GM18507 (cell line): ENCODE measurements at regions not wholly inside any gene's neighbourhood (a gene's known extent, or its start where the extent isn't known, plus 50 kb on each side); places are given as distances from the start of the nearest gene placed in this dataset.
"Not testable (repeated sequence)": the region's sequence is repeated elsewhere in the genome, so short reads cannot be mapped to it uniquely, and the experiment has no call there.

Source experiments
- DNase-seq: peaks from one replicate; pipeline ENCODE4 v3.0.0; 2011; ENCODE audit warnings: low read depth; ENCODE audit not compliant: insufficient read length; ENCODE audit errors: extremely low spot score
- FAIRE-seq: peaks from 2 replicates; lab custom pipeline; 2011; peaks lifted over from hg19 to GRCh38; lab: Jason Lieb, UNC

DNA sequence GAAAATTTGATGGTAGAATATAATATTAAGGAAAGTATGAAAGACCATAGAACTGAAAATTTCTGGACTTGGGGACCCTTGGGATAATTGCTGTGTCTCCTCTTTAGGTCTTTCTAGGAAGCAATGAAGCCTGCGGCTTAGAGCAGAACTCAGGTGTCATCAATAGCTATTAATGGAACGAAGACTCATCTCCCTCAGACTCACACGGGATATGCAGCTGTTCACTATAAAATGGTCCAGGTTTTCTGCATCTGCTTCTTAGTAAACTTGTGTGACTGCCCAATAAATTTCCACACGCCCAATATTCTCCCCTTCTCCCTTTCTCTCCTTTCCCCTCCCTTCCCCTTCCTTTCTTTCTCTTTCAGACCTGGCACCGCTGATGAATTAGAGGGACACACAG, 392.5 kb downstream of the HLX start:
- FAIRE-seq (no peak), DNase-seq (no peak)

- no peak for DNase-seq
- no peak for FAIRE-seq
These were observed 393.7 kb downstream of the HLX start for GRCh38 chr1:221272940-221273339.

DNA sequence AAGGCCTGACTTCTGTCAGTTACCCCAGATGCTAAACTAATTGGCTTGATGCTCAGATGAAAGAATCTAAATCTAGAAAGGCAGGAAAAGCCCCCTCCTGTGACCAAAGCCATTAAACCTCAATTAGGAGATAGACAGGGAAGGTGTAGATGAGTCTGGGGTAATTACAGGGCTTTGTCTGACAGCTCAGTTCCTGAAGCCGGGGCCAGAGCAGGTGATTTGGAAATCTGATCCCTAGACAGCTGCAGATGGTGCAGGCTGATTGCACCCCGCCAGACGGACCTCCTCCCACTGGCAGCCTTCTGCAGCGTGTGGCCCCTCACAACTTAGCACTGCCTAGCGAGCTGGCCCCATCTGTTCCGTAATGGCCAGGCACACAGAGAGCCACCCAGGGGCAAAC, 395.1 kb downstream of the HLX start:
- no peak for FAIRE-seq
- no peak for DNase-seq

DNA sequence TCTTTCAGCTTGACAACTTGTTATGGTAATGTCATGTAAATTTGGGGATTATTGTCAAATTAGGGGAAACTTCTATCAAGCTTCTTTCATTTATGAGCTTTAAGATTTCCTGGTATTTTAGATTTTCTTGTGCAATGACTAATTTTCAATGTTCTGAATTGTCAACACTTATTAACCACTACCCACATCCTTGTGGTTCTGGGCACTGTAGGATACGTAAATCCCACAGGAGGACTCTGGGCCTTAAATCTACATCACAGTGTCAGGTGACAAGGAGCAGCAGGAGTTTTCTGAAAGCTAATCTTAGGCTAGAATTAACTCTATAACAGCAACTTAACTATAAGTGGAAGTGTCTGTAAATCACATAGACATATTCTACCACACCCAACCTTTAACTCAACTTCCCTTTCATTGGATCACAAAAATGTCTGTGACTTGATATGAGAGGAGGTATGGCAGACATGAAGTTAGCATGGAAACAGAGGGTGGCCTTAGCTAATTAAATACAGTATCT, 397.7 kb downstream of the HLX start:
- FAIRE-seq (no peak), DNase-seq (no peak)

DNA sequence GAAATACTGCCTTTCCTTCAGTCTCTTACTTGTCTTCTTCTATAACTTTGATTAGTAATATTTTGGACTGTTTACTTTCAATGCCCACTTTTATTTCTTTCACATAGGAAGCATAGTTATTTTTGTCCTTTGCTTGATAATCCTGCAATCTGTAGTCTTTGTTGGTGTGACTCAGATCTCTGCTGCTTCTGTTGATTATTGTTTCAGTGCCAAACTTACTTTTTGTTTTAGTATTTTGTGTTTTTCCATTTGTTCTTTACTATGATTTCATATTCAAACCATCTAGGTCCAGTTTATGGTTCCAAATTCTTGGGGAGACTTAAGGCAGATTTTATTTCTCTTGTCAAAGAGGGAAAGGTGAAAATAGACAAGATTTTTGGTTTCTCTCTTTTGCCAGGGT, 399.9 kb downstream of the HLX start:
- DNase-seq (no peak), FAIRE-seq (no peak)

- FAIRE-seq = no peak
- no peak for DNase-seq
These were observed 404.3 kb downstream of the HLX start for GRCh38 chr1:221283532-221283931.

DNA sequence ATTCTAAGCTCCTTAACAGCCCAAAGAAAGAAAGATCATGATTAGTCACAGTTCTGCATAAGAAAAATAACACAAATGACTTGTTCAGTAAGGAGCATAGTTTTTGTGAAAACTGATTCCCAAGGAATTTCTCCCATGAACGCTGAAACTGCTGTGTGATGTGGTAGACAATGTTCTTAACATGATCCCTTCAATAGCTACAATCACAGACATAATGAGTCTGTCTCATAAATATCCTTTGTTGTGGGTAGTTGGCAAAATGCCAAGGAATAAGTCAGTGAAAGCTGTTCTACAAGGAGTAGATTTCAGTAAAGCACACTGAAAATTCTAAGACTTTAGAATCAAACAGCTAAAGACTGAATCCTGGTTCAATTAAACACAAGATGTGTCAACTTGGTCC, 404.8 kb downstream of the HLX start:
- FAIRE-seq = no peak
- no peak for DNase-seq

DNA sequence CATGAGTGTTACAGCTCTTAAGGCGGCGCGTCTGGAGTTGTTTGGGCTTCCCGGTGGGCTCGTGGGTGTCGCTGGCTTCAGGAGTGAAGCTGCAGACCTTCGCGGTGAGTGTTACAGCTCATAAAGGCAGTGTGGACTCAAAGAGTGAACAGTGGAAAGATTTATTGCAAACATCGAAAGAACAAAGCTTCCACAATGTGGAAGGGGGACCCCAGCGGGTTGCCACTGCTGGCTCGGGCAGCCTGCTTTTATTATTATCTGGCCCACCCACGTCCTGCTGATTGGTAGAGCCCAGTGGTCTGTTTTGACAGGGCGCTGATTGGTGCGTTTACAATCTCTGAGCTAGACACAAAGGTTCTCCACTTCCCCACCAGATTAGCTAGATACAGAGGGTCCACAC, 405.7 kb downstream of the HLX start:
- FAIRE-seq, DNase-seq: not testable (repeated sequence)

GRCh38 chr1:221285458-221286210, 406.4 kb downstream of the HLX start:
- FAIRE-seq, DNase-seq: not testable (repeated sequence)

DNA sequence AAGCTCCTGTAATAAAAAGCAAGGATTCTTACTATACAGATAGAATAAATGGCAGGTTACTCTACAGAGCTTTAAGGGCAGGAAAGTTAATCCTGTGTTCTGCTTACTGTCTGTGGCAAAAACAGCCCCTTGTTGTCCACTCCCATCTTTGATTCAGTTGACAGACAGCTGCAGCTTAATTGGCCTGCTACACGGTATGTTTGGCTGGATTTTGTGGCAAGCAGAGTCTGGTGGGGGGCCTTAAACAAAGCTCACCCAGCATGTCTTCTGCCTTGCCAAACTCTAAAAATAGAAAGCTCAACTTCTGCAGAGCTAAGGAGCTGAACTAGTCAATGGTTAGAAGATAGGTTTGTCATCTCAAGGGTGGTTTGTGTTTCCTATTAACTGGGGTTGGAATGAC, 407.2 kb downstream of the HLX start:
- no peak for FAIRE-seq
- DNase-seq = no peak

DNA sequence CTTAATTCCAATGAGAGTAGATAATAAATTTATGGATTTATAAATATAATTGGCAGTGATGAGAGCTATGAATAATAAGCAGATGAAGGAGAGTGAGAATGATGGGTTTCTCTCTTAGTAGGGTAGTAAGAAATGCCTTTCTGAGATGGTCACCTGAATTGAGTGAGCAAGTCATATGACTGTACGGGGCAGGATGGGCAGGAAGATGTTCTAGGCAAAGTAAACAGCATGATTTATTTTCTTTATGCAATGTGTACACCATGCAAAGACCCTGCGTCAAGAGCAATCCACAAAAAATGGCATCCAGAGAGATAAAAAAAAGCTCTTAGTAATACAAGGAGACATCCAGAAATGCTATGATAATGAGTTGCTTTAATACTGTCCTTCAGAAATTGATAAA, 409.9 kb downstream of the HLX start:
- no peak for DNase-seq
- no peak for FAIRE-seq

DNA sequence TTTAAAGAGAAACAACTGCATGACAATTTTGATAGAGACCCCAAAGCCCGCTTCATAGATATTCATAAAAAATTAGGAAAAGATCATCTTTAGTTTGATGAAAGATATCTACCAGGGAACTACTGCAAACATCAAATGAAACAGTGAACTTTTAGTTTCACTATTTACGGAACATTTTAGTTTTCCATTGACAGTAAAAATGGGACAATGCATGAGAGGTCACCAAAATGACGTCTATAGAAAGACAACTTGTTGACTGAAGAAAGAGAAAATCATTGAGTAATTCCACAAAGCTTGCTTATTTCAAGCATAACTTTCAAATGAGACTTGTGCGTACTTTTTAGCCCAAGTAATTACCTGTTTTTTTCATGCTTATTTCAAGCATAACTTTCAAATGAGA, 411.4 kb downstream of the HLX start:
- FAIRE-seq = no peak
- no peak for DNase-seq

- no peak for DNase-seq
- FAIRE-seq = no peak
These were observed 411.9 kb downstream of the HLX start for GRCh38 chr1:221291113-221291512.

GRCh38 chr1:221292652-221293051, 413.4 kb downstream of the HLX start:
- no peak for DNase-seq
- FAIRE-seq = no peak

GRCh38 chr1:221294242-221294641, 415.0 kb downstream of the HLX start:
- no peak for DNase-seq
- no peak for FAIRE-seq

DNA sequence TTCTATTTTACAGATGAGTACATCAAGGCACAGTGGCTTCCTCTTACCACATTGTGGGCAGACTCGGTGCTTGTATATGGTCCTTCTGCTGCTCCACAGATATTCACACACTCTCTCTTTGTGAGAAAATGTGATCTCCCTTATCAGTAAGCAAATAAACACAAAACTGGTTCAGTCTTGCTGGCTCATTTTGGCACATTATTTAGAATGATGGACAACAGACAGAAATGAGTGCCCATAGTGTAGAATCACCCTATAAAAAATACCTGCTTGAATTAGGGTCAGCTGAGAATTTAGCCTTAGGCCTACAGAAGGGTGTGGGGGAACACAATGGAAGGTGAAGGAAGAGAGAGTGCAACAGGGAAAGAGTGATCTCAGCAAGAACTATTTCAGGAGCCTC, 423.1 kb downstream of the HLX start:
- DNase-seq = no peak
- no peak for FAIRE-seq

DNA sequence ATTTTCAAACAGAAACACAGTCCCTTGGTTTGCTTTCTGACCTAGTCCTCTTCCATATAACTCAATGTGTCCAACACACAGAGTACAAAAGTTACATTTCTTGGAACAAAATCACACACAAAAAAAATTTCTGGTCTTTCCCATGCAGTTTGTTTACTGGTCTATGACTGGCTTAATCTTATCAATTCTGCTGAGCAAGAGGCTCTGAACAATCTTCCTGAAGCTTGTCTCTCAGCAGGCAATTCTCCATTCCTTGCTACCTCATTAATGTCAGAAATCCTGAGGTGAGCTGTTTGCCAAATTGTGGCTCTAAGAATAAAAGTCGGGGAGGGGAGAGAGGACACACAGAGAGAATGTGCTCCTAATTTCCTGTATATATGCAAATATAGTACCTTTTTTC, 423.6 kb downstream of the HLX start:
- DNase-seq (no peak), FAIRE-seq (no peak)

GRCh38 chr1:221303623-221304022, 424.4 kb downstream of the HLX start:
- no peak for FAIRE-seq

GRCh38 chr1:221306239-221306638, 427.0 kb downstream of the HLX start:
- no peak for DNase-seq
- no peak for FAIRE-seq

More at GRCh38 chr1:221303623-221304022, 424.4 kb downstream of the HLX start:
- DNase-seq = no peak

GRCh38 chr1:221308534-221309511, 429.6 kb downstream of the HLX start:
- no peak for DNase-seq
- no peak for FAIRE-seq
